LNCaP clone FGC (cell line): ENCODE measurements at regions not wholly inside any gene's neighbourhood (a gene's known extent, or its start where the extent isn't known, plus 50 kb on each side); places are given as distances from the start of the nearest gene placed in this dataset.

Source experiments
- DNase-seq: peaks from one replicate; pipeline ENCODE4 v3.0.0-alpha.2; 2011; ENCODE audit warnings: low read depth
- H3K4me3 ChIP-seq: 2 replicates; pipeline ENCODE4 v1.5.1; 2011; ENCODE audit warnings: mild to moderate bottlenecking, low read depth, low read length, control low read depth
- TF ChIP-seq, protein P1 (sequence below): IDR thresholded peaks from 2 replicates; pipeline ENCODE4 v1.5.1; 2012; ENCODE audit warnings: mild to moderate bottlenecking; ENCODE audit not compliant: control insufficient read depth, insufficient read depth; ENCODE audit errors: extremely low read depth

- no peak for DNase-seq
- no peak overlapping the region for H3K4me3 ChIP-seq
- TF ChIP-seq, protein P1, sequence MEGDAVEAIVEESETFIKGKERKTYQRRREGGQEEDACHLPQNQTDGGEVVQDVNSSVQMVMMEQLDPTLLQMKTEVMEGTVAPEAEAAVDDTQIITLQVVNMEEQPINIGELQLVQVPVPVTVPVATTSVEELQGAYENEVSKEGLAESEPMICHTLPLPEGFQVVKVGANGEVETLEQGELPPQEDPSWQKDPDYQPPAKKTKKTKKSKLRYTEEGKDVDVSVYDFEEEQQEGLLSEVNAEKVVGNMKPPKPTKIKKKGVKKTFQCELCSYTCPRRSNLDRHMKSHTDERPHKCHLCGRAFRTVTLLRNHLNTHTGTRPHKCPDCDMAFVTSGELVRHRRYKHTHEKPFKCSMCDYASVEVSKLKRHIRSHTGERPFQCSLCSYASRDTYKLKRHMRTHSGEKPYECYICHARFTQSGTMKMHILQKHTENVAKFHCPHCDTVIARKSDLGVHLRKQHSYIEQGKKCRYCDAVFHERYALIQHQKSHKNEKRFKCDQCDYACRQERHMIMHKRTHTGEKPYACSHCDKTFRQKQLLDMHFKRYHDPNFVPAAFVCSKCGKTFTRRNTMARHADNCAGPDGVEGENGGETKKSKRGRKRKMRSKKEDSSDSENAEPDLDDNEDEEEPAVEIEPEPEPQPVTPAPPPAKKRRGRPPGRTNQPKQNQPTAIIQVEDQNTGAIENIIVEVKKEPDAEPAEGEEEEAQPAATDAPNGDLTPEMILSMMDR: peak; percentile 37
Measured at GRCh38 chrX:80181079-80181478, 166.5 kb downstream of the TBX22 start.

GRCh38 chrX:80184854-80185253 is 170.3 kb downstream of the TBX22 start:
- no peak for DNase-seq
- TF ChIP-seq, protein P1: no peak
- H3K4me3 ChIP-seq: no peak overlapping the region

GRCh38 chrX:80206647-80207046 is 192.1 kb downstream of the TBX22 start:
- no peak for DNase-seq
- TF ChIP-seq, protein P1: no peak

DNA sequence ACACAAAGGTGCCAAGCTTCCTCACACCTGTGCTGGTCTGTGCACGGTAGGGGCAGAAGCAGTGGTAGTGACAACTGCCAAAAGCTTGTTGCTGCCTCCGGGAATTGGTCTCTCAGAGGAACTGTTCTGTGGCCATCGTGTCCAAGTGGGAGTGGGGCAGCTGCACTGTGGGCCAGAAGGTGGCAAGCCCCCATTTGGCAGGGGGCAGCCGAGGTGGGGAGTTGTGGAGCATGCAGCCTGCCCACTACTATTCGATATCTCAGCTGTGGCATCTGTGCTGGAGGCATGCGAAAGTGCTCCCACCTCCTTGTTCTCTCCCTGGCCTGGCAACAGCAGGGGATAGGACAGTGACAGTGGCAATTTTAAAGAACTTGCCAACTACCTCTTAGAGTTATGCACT is 192.8 kb downstream of the TBX22 start:
- DNase-seq: no peak

More at GRCh38 chrX:80206647-80207046, 192.1 kb downstream of the TBX22 start:
- H3K4me3 ChIP-seq: no peak overlapping the region

GRCh38 chrX:80216086-80216485 is 201.5 kb downstream of the TBX22 start:
- no peak for DNase-seq
- TF ChIP-seq, protein P1: no peak
- H3K4me3 ChIP-seq: no peak overlapping the region

More for the DNA sequence above, 192.8 kb downstream of the TBX22 start:
- TF ChIP-seq, protein P1: no peak
- no peak overlapping the region for H3K4me3 ChIP-seq

- DNase-seq: no peak
- TF ChIP-seq, protein P1: peak; percentile 43; the same call in 1 of the 2 replicates
- H3K4me3 ChIP-seq: no peak overlapping the region
Measured at GRCh38 chrX:80223982-80224579, 196.2 kb upstream of the TENT5D start.

DNA sequence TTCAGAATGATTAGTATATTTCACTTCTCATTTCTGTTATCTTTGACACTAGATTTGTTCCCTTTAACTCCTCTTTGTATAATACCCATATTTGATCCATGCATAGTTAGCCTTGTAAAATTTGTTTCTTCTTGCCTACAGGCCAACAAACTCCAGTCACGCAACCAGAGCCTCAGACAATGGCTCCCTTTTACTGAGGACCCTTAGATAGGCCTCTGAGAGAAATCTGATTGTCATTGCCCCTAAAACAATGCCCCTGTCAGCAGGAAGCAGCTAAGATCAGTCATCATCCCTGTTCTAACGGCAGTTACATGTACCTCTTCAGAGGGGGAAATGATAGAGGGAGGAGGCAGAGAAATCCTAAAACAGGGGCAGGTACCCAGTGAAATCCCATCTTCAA is 190.6 kb upstream of the TENT5D start:
- no peak for DNase-seq
- no peak overlapping the region for H3K4me3 ChIP-seq
- TF ChIP-seq, protein P1: no peak
